HG03558 (cell line): ENCODE measurements at regions not wholly inside any gene's neighbourhood (a gene's known extent, or its start where the extent isn't known, plus 50 kb on each side); places are given as distances from the start of the nearest gene placed in this dataset.
"Not testable (repeated sequence)": the region's sequence is repeated elsewhere in the genome, so short reads cannot be mapped to it uniquely, and the experiment has no call there.

ENCODE experiments used
- ATAC-seq: cut with Tn5 transposase; IDR thresholded peaks from one replicate; pipeline ENCODE4 v1.9.1; 2021; ENCODE audit warnings: moderate number of reproducible peaks; ENCODE audit not compliant: unreplicated experiment; ENCODE audit errors: extremely low read depth

DNA sequence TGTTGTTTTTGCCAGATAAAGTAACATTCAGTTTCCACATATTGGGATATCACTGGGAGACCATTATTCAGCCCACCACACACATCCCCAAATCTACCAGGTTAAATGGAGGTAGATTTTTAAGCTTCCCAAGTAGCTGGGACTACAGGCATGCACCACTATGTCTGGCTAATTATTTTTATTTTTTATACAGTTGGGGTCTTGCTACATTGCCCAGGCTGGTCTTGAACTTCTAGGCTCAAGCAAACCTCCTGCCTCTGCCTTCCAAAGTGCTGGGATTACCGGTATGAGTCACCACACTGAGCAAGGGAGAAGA lies 96.6 kb upstream of the CHD2 start:
- no peak for ATAC-seq

DNA sequence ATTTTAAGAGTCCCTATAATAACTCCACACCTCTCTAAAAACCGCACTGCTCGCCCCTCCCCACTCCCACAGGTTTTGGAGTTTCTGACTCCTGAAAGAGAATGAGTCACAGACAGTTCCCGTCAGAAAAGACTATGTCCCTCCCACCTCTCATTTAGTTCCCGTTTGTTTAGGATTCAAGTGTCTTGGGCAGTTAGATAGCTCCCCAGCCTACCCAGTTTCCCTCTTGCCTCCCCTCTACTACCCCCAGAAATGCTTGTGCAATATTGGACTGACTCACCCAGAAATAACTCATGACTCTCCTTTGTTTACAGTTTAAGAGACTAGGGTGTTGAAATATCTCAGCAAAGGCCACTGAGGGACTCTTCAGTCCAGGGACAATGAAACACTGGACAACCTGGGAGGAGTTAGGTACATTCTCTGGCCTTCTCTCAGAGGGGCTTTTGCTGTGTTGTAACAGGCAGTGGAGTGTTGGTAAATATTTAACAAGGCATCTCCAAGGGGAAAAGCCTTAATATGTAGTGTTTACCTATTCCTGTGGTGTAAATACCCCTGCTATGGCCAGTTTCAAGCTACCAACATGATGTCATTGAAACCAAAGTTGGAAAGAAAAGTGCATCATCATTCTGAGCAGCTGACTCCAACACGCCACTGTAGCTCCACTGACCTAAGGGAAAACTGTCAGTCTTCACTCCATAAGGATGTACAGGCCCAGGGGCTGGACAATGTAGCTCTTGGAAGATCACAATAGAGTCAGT lies 96.1 kb upstream of the CHD2 start:
- peak; percentile 31 for ATAC-seq

- not testable (repeated sequence) for ATAC-seq
These were observed 95.6 kb upstream of the CHD2 start for GRCh38 chr15:92804610-92804936.

GRCh38 chr15:92805080-92805690 lies 94.9 kb upstream of the CHD2 start:
- no peak for ATAC-seq

GRCh38 chr15:92806171-92806570 lies 94.0 kb upstream of the CHD2 start:
- not testable (repeated sequence) for ATAC-seq

- no peak for ATAC-seq
These were observed 93.4 kb upstream of the CHD2 start for GRCh38 chr15:92806763-92807162.

- ATAC-seq, result no peak
These were observed 92.1 kb upstream of the CHD2 start for GRCh38 chr15:92807971-92808571.

GRCh38 chr15:92808598-92809063 lies 91.5 kb upstream of the CHD2 start:
- ATAC-seq, result peak; percentile 1

- peak; percentile 78 for ATAC-seq
These were observed 90.9 kb upstream of the CHD2 start for GRCh38 chr15:92809064-92809879.

- no peak for ATAC-seq
These were observed 90.2 kb upstream of the CHD2 start for GRCh38 chr15:92809880-92810361.

- ATAC-seq, result no peak
These were observed 89.5 kb upstream of the CHD2 start for GRCh38 chr15:92810418-92811138.

DNA sequence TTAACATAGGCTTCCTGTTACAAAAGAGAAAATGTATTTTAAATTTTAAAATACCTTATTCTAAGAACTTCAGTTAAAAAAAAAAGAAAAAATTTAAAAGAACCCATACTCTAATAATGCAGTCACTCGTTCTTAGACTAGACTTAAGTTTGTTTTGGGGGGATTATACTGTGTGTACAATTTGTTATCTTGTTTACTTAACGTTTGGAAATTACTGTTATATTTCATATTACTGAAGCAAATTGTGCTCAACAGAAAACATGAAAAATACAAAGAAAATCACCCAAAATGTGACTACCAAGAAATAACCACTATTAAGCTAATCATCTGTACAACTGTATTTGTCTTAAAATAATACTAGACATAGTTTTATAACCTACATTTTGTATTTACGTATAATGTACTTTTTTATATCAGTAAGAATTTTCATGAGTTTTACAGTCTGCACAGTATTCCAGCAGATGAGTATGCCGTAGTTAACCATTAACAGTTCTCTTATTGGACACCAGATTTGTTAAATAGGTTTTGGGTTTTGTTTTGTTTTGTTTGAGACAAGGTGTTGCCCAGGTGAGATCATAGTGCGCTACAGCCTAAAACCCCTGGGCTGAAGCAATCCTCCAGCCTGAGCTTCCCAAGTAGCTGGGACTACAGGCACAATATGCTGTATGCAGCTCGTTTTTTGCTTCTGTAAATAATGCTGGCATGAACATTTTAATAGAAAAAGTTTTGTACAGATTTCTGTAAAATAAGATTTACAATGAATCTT lies 88.8 kb upstream of the CHD2 start:
- ATAC-seq, result no peak

GRCh38 chr15:92812271-92812670 lies 87.9 kb upstream of the CHD2 start:
- ATAC-seq, result no peak

DNA sequence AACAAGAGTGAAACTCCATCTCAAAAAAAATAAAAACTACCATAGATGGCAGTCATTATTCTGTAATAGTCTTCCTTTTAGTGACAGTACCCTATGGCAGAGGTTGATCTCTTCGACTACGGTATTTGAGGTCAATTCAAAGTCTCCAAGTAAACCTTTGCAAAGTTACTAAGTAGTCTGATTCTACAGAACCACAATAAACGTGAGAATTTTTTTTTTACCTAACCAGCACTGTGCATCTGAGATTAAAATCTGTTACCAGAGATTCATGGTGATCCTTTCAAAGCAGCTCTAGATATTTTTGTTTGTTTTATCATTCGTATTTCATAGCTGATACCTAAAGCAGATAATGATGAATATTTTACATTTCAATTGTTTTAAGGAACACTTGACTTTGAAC lies 86.6 kb upstream of the CHD2 start:
- ATAC-seq, result no peak

GRCh38 chr15:92817339-92817886 lies 82.7 kb upstream of the CHD2 start:
- no peak for ATAC-seq

DNA sequence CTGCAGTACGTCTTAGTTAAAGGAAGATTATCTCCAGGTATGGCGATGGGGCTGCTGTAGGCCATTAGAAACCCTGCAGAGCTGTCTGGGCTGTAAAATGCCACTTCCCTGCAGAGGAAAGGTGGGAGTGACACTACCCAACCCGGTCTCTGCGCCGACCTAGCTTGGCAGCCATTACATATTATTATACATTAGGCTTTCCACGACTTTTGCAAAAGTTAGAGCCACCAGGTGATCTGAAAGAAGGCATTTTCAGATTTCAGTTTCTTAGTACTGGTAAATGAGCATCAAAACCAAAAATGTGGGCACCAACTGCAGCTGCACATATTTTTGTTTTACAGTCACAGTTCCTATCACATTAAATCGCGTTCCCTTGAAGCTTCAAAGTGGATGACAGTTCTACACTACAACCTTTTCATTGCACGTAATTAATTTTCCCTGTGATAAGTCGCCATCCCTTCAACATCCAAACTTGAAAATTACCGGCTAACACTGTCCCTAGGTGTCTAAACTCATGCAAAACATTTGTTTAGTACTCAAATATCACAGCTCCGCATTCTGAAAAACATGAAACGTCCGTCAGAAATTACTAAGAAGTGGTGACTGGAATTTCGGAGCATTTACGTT lies 81.4 kb upstream of the CHD2 start:
- ATAC-seq, result no peak

DNA sequence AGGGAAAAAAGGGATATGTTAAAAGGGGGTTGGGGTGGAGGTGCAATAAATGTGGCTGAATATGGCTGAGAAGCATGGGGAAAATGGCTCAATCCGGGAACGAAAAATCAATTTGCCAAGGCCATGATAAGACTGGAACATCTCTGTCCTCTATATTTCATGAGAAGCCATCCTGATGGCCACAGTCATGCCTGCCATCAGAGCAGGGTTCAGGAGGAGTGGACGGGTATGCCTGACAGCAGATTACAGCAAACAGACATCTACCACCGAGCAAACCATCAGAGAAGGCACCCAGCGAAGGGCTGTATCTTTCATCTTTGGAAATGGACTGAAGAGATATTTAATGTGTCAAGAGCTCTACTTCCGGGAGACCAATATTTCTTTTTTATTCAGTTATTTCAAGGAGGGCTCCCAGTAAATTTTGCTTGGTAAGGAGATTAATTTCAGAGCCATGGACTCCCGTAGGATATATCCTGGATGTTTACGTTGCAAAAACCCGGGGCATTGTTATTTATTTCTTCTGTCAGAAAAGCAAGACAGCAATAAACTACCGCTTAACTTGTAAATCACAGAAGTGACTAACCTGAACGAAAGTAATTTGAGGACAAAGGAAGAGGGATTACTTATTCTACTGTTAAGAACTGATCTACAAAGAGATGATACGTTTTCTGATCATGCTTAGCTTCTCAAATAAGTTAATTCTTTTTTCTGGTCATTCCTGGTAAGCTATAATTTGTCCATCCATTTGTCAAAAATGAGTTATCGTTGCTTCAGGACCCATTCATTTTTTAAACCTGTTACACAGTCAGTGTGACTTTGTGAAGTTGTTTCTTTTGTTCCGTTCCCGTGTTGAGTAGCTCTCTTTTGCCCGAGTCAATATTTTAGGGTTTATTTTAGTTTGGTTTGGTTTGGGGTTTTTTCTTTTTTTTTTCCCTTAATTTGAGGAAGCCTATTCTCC lies 80.6 kb upstream of the CHD2 start:
- no peak for ATAC-seq
